SK-N-SH (cell line): ENCODE measurements at regions not wholly inside any gene's neighbourhood (a gene's known extent, or its start where the extent isn't known, plus 50 kb on each side); places are given as distances from the start of the nearest gene placed in this dataset.

ENCODE experiments used
- CTCF ChIA-PET: fragments of 300-600, 350-600 bp; formaldehyde crosslinking; extraction: SDS; loops from one replicate; lab custom pipeline; 2021; lab: Yijun Ruan, JAX
- POLR2A ChIA-PET: fragments of 350-600 bp; sonication (Branson Sonifier 250); formaldehyde crosslinking; extraction: SDS; loops from one replicate; lab custom pipeline; 2020; ENCODE audit warnings: antibody characterized with exemption, inconsistent platforms; lab: Yijun Ruan, JAX
- DNase-seq: peaks from one replicate; pipeline ENCODE4 v3.0.0; 2012
- H2AFZ ChIP-seq: fragments of 200-600 bp; sonication (generic); 2 replicates; pipeline ENCODE4 v1.8.1; 2016; ENCODE audit warnings: antibody characterized with exemption, mild to moderate bottlenecking, low read depth
- H3F3A ChIP-seq: fragments of 200-600 bp; sonication (generic); replicated peaks from 2 replicates; pipeline ENCODE3; 2016; ENCODE audit warnings: antibody characterized with exemption, mild to moderate bottlenecking; ENCODE audit not compliant: insufficient read depth
- H3K27ac ChIP-seq, 2 experiments: fragments of 200-500 bp in 1 of 2; fragments of 200-600 bp in 1 of 2; sonication (Bioruptor generic) in 1 of 2; sonication (generic), shearing (Covaris generic) in 1 of 2; 2 replicates each; pipeline versions ENCODE4 v1.5.1 to v1.6.1; 2014 to 2016; ENCODE audit warnings: low read depth in 2 of 2, inconsistent platforms in 1 of 2, low read length in 1 of 2, mild to moderate bottlenecking in 1 of 2, mixed read lengths in 1 of 2
- H3K27me3 ChIP-seq: fragments of 200-600 bp; sonication (generic), shearing (Covaris generic); 2 replicates; pipeline ENCODE4 v1.6.1; 2016; ENCODE audit warnings: mixed run types; ENCODE audit not compliant: insufficient read depth
- H3K36me3 ChIP-seq, 2 experiments: fragments of 200-500 bp in 1 of 2; fragments of 200-600 bp in 1 of 2; sonication (Bioruptor generic) in 1 of 2; sonication (generic) in 1 of 2; replicated peaks in 1 of 2; 2 replicates each; pipeline versions ENCODE3 to v1.5.1; 2014 to 2016; ENCODE audit warnings: low read length in 1 of 2, mild to moderate bottlenecking in 1 of 2; ENCODE audit not compliant: insufficient read depth in 2 of 2, control insufficient read depth in 1 of 2
- H3K4me1 ChIP-seq, 2 experiments: fragments of 200-500 bp in 1 of 2; fragments of 200-600 bp in 1 of 2; sonication (Bioruptor generic) in 1 of 2; sonication (generic), shearing (Covaris generic) in 1 of 2; 2 replicates each; pipeline versions ENCODE4 v1.5.1 to v1.6.1; 2014 to 2016; ENCODE audit warnings: low read depth in 1 of 2, low read length in 1 of 2, mixed run types in 1 of 2; ENCODE audit not compliant: insufficient read depth in 2 of 2, control insufficient read depth in 1 of 2
- H3K4me2 ChIP-seq: fragments of 200-600 bp; sonication (generic), shearing (Covaris generic); 2 replicates; pipeline ENCODE4 v1.6.1; 2017; ENCODE audit warnings: mixed run types
- H3K4me3 ChIP-seq, 2 experiments: fragments of 200-500 bp in 1 of 2; fragments of 200-600 bp in 1 of 2; sonication (Bioruptor generic) in 1 of 2; sonication (generic), shearing (Covaris generic) in 1 of 2; 2 replicates each; pipeline versions ENCODE4 v1.5.1 to v1.8.1; 2014 to 2016; ENCODE audit warnings: low read depth in 2 of 2, inconsistent platforms in 1 of 2, low read length in 1 of 2, mild to moderate bottlenecking in 1 of 2, mixed read lengths in 1 of 2, moderate library complexity in 1 of 2
- H3K79me2 ChIP-seq: fragments of 200-600 bp; sonication (generic); 2 replicates; pipeline ENCODE4 v1.8.1; 2017; ENCODE audit warnings: mild to moderate bottlenecking; ENCODE audit not compliant: insufficient read depth
- H3K9ac ChIP-seq: fragments of 200-600 bp; sonication (generic); 2 replicates; pipeline ENCODE4 v1.6.1; 2017; ENCODE audit warnings: mixed run types
- H3K9me2 ChIP-seq: fragments of 200-600 bp; sonication (generic); 2 replicates; pipeline ENCODE4 v1.6.1; 2017; ENCODE audit warnings: mixed run types
- H3K9me3 ChIP-seq: fragments of 200-600 bp; sonication (generic); 2 replicates; pipeline ENCODE4 v1.6.1; 2017; ENCODE audit warnings: mixed run types, mild to moderate bottlenecking, moderate library complexity
- H4K20me1 ChIP-seq: fragments of 200-600 bp; sonication (generic); 2 replicates; pipeline ENCODE4 v1.6.1; 2017; ENCODE audit warnings: mild to moderate bottlenecking, mixed run types; ENCODE audit not compliant: insufficient read depth
- ELF1 ChIP-seq: IDR thresholded peaks from 2 replicates; pipeline ENCODE4 v1.4.0; 2012
- FOSL2 ChIP-seq: IDR thresholded peaks from 2 replicates; pipeline ENCODE4 v1.4.0; 2012; ENCODE audit warnings: low read depth, mild to moderate bottlenecking, moderate library complexity, borderline replicate concordance
- FOXJ3 ChIP-seq: sonication (generic); formaldehyde crosslinking; IDR thresholded peaks from 2 replicates; pipeline ENCODE4 v1.5.1; 2020; ENCODE audit warnings: mild to moderate bottlenecking, missing genetic modification reagents
- JUND ChIP-seq: IDR thresholded peaks from 2 replicates; pipeline ENCODE4 v1.4.0; 2012
- NRF1 ChIP-seq: IDR thresholded peaks from 2 replicates; pipeline ENCODE4 v1.6.1; 2012; ENCODE audit warnings: low read depth, mild to moderate bottlenecking, low read length
- POLR2AphosphoS5 ChIP-seq: IDR thresholded peaks from 2 replicates; pipeline ENCODE4 v1.6.1; 2012; ENCODE audit warnings: low read depth, low read length
- RAD21 ChIP-seq: IDR thresholded peaks from 2 replicates; pipeline ENCODE4 v1.6.1; 2012; ENCODE audit warnings: mild to moderate bottlenecking, low read length
- RCOR1 ChIP-seq: fragments of 150-350 bp; IDR thresholded peaks from 2 replicates; pipeline ENCODE4 v1.6.1; 2017; ENCODE audit warnings: antibody characterized with exemption, low read length
- RFX5 ChIP-seq: IDR thresholded peaks from 2 replicates; pipeline ENCODE4 v1.6.1; 2012; ENCODE audit warnings: mild to moderate bottlenecking, improper control_type of control experiment, low read length
- RXRA ChIP-seq: IDR thresholded peaks from 2 replicates; pipeline ENCODE4 v1.4.0; 2012; ENCODE audit warnings: low read depth, mild to moderate bottlenecking, borderline replicate concordance
- SMC3 ChIP-seq: IDR thresholded peaks from 2 replicates; pipeline ENCODE4 v1.6.1; 2012; ENCODE audit warnings: low read depth, low read length, improper control_type of control experiment
- TAF1 ChIP-seq: IDR thresholded peaks from 2 replicates; pipeline ENCODE4 v1.6.1; 2012; ENCODE audit warnings: low read depth, mild to moderate bottlenecking, low read length, moderate library complexity, borderline replicate concordance
- TCF12 ChIP-seq: IDR thresholded peaks from 2 replicates; pipeline ENCODE4 v1.4.0; 2012
- TEAD4 ChIP-seq: IDR thresholded peaks from 2 replicates; pipeline ENCODE4 v1.4.0; 2012; ENCODE audit warnings: mild to moderate bottlenecking, borderline replicate concordance; ENCODE audit not compliant: insufficient read depth
- USF1 ChIP-seq: IDR thresholded peaks from 2 replicates; pipeline ENCODE4 v1.4.0; 2012; ENCODE audit warnings: low read depth, borderline replicate concordance
- WGBS: methylation state at CpG from one replicate; pipeline ENCODE4 v1.1.6; 2017; ENCODE audit warnings: low lambda C conversion rate; 5-methylcytosine and 5-hydroxymethylcytosine counted together
- TF ChIP-seq, protein P1 (sequence below): fragments of 200-600 bp; sonication (generic); IDR thresholded peaks from 2 replicates; pipeline ENCODE4 v1.6.1; 2017; ENCODE audit warnings: antibody characterized with exemption, mild to moderate bottlenecking, moderate library complexity
- TF ChIP-seq, protein P2 (sequence below): IDR thresholded peaks from 2 replicates; pipeline ENCODE4 v1.4.0; 2012; ENCODE audit warnings: low read depth
- TF ChIP-seq, protein P3 (sequence below): IDR thresholded peaks from 2 replicates; pipeline ENCODE4 v1.4.0; 2012; ENCODE audit warnings: low read depth, borderline replicate concordance

DNA sequence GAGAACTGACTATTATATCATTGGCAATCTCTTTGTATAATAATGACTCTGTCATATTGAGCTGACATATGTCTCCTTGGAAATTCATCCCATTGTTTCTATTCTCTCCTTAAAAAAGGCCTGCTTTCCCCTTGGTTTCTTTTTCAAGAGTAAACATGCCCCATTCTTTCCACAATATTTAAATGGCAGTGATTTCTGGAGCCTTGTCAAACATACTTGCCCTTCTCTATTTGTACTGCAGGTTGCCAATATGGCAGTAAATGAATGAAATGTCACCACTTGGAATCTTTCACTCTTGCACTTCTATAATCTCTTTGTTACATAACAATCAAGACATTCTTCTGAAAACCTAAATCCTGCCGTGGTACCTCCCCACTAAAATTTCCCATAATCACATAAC, 1265.1 kb upstream of the CDH8 start:
- ChIA-PET POLR2A (no interaction called here), CTCF (no interaction called here)
- H3K9ac ChIP-seq = no peak overlapping the region
- no peaks in the 10 kb centered on the region for H3K4me1 ChIP-seq
- H3F3A ChIP-seq = no peaks in the 10 kb centered on the region
- TF ChIP-seq NRF1 = no peak
- TF ChIP-seq RAD21 = no peak
- TF ChIP-seq FOXJ3 = no peak
- TF ChIP-seq JUND = no peak
- TF ChIP-seq TCF12 = no peak
- TF ChIP-seq FOSL2 = no peak
- TF ChIP-seq, protein P1, sequence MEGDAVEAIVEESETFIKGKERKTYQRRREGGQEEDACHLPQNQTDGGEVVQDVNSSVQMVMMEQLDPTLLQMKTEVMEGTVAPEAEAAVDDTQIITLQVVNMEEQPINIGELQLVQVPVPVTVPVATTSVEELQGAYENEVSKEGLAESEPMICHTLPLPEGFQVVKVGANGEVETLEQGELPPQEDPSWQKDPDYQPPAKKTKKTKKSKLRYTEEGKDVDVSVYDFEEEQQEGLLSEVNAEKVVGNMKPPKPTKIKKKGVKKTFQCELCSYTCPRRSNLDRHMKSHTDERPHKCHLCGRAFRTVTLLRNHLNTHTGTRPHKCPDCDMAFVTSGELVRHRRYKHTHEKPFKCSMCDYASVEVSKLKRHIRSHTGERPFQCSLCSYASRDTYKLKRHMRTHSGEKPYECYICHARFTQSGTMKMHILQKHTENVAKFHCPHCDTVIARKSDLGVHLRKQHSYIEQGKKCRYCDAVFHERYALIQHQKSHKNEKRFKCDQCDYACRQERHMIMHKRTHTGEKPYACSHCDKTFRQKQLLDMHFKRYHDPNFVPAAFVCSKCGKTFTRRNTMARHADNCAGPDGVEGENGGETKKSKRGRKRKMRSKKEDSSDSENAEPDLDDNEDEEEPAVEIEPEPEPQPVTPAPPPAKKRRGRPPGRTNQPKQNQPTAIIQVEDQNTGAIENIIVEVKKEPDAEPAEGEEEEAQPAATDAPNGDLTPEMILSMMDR = no peak
- TF ChIP-seq POLR2AphosphoS5 = no peak
- TF ChIP-seq, protein P2, sequence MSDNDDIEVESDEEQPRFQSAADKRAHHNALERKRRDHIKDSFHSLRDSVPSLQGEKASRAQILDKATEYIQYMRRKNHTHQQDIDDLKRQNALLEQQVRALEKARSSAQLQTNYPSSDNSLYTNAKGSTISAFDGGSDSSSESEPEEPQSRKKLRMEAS = no peak
- no peak for TF ChIP-seq SMC3
- no peak for TF ChIP-seq RFX5
- TF ChIP-seq RXRA = no peak
- TF ChIP-seq ELF1 = no peak
- TF ChIP-seq RCOR1 = no peak
- TF ChIP-seq USF1 = no peak
- TF ChIP-seq TEAD4 = no peak
- TF ChIP-seq TAF1 = no peak
- TF ChIP-seq, protein P3, sequence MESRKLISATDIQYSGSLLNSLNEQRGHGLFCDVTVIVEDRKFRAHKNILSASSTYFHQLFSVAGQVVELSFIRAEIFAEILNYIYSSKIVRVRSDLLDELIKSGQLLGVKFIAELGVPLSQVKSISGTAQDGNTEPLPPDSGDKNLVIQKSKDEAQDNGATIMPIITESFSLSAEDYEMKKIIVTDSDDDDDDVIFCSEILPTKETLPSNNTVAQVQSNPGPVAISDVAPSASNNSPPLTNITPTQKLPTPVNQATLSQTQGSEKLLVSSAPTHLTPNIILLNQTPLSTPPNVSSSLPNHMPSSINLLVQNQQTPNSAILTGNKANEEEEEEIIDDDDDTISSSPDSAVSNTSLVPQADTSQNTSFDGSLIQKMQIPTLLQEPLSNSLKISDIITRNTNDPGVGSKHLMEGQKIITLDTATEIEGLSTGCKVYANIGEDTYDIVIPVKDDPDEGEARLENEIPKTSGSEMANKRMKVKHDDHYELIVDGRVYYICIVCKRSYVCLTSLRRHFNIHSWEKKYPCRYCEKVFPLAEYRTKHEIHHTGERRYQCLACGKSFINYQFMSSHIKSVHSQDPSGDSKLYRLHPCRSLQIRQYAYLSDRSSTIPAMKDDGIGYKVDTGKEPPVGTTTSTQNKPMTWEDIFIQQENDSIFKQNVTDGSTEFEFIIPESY = no peak
- no peaks in the 10 kb centered on the region for H3K27me3 ChIP-seq
- no peak overlapping the region for H3K4me3 ChIP-seq
- no peak for DNase-seq
- no peak overlapping the region for H3K4me2 ChIP-seq
- 52% methylated on average over 1 of the region's 1 CpG for WGBS
- H3K79me2 ChIP-seq = no peaks in the 10 kb centered on the region
- no peak overlapping the region for H3K27ac ChIP-seq
- H3K9me3 ChIP-seq = no peaks in the 10 kb centered on the region
- no peaks in the 10 kb centered on the region for H3K9me2 ChIP-seq
- H2AFZ ChIP-seq = no peak overlapping the region
- H3K36me3 ChIP-seq = no peaks in the 10 kb centered on the region
- no peaks in the 10 kb centered on the region for H4K20me1 ChIP-seq
